IMR-90 (cell line): ENCODE measurements at regions not wholly inside any gene's neighbourhood (a gene's known extent, or its start where the extent isn't known, plus 50 kb on each side); places are given as distances from the start of the nearest gene placed in this dataset.

Source experiments
- ATAC-seq: fragments of 200-7000 bp; cut with Tn5 transposase; 2 replicates; pipeline ENCODE4 v1.9.1; 2020; ENCODE audit warnings: low read depth, mild to moderate bottlenecking, moderate library complexity
- BruUV-seq: library from RNA; stranded (reverse); fragments of 400-500 nt; replicated peaks from 2 replicates; lab custom pipeline; 2021; lab: Mats Ljungman, UMichigan
- CTCF ChIA-PET: fragments of 300-600 bp; formaldehyde crosslinking; extraction: SDS; loops from one replicate; lab custom pipeline; 2021; ENCODE audit warnings: antibody characterized with exemption; lab: Yijun Ruan, JAX
- POLR2A ChIA-PET: fragments of 300-600 bp; sonication (Branson Sonifier 250); formaldehyde crosslinking; loops from one replicate; lab custom pipeline; 2022; ENCODE audit warnings: antibody characterized with exemption; ENCODE audit not compliant: unreplicated experiment; lab: Charles Lee
- DNase-seq: peaks from one replicate; pipeline ENCODE4 v3.0.0; 2013
- H2AFZ ChIP-seq: replicated peaks from 2 replicates; pipeline ENCODE3; 2013; ENCODE audit warnings: low read length, mild to moderate bottlenecking; ENCODE audit not compliant: poor library complexity
- H2AK5ac ChIP-seq: 2 replicates; pipeline ENCODE4 v1.6.1; 2013; ENCODE audit warnings: low read depth, low read length, inconsistent platforms
- H2AK9ac ChIP-seq: replicated peaks from 2 replicates; pipeline ENCODE3; 2013; ENCODE audit warnings: mild to moderate bottlenecking, low read depth, low read length, moderate library complexity; ENCODE audit not compliant: poor library complexity
- H2BK120ac ChIP-seq: 2 replicates; pipeline ENCODE4 v1.6.1; 2013; ENCODE audit warnings: low read depth, low read length, inconsistent platforms
- H2BK15ac ChIP-seq: 3 replicates; pipeline ENCODE4 v1.6.1; 2013; ENCODE audit warnings: low read depth, low read length, inconsistent platforms
- H2BK20ac ChIP-seq: 2 replicates; pipeline ENCODE4 v1.6.1; 2013; ENCODE audit warnings: low read depth, mild to moderate bottlenecking, inconsistent platforms, low read length, moderate library complexity
- H2BK5ac ChIP-seq: 2 replicates; pipeline ENCODE4 v1.6.1; 2013; ENCODE audit warnings: mild to moderate bottlenecking, low read depth, low read length, inconsistent platforms; ENCODE audit not compliant: poor library complexity, severe bottlenecking
- H3K14ac ChIP-seq: replicated peaks from 2 replicates; pipeline ENCODE4 v1.6.1; 2013; ENCODE audit warnings: low read depth, low read length, inconsistent platforms
- H3K18ac ChIP-seq: 2 replicates; pipeline ENCODE4 v1.6.1; 2013; ENCODE audit warnings: low read depth, low read length, control low read depth
- H3K23ac ChIP-seq: 2 replicates; pipeline ENCODE4 v1.6.1; 2013; ENCODE audit warnings: low read depth, low read length, inconsistent platforms
- H3K27ac ChIP-seq: 2 replicates; pipeline ENCODE4 v1.5.1; 2013; ENCODE audit warnings: mild to moderate bottlenecking, control low read depth, low read length; ENCODE audit not compliant: insufficient read depth
- H3K27me3 ChIP-seq: 2 replicates; pipeline ENCODE4 v1.6.1; 2013; ENCODE audit warnings: low read length; ENCODE audit not compliant: control insufficient read depth, insufficient read depth
- H3K36me3 ChIP-seq: 2 replicates; pipeline ENCODE4 v1.6.1; 2013; ENCODE audit warnings: low read length, mixed read lengths; ENCODE audit not compliant: control insufficient read depth, insufficient read depth
- H3K4ac ChIP-seq: 2 replicates; pipeline ENCODE4 v1.6.1; 2013; ENCODE audit warnings: low read depth, low read length, inconsistent platforms
- H3K4me1 ChIP-seq: 2 replicates; pipeline ENCODE4 v1.6.1; 2013; ENCODE audit warnings: low read length, mixed read lengths; ENCODE audit not compliant: control insufficient read depth, insufficient read depth
- H3K4me2 ChIP-seq: 2 replicates; pipeline ENCODE4 v1.6.1; 2013; ENCODE audit warnings: low read depth, mild to moderate bottlenecking, control low read depth, low read length, moderate library complexity
- H3K4me3 ChIP-seq: 2 replicates; pipeline ENCODE4 v1.5.1; 2013; ENCODE audit warnings: low read depth, mild to moderate bottlenecking, control low read depth, low read length, moderate library complexity; ENCODE audit not compliant: insufficient read depth
- H3K56ac ChIP-seq: 2 replicates; pipeline ENCODE4 v1.6.1; 2013; ENCODE audit warnings: low read length, inconsistent platforms; ENCODE audit not compliant: insufficient read depth; ENCODE audit errors: extremely low read depth
- H3K79me1 ChIP-seq, 2 experiments: 2 replicates each; pipeline ENCODE4 v1.6.1; 2013; ENCODE audit warnings: low read length in 2 of 2, inconsistent platforms in 1 of 2, low read depth in 1 of 2
- H3K9ac ChIP-seq: 2 replicates; pipeline ENCODE4 v1.6.1; 2013; ENCODE audit warnings: low read depth, low read length, control low read depth
- H3K9me1 ChIP-seq: 2 replicates; pipeline ENCODE4 v1.6.1; 2013; ENCODE audit warnings: low read length, inconsistent platforms; ENCODE audit not compliant: insufficient read depth
- H3K9me3 ChIP-seq: 2 replicates; pipeline ENCODE4 v1.6.1; 2013; ENCODE audit warnings: low read length; ENCODE audit not compliant: control insufficient read depth, insufficient read depth
- H4K20me1 ChIP-seq: 2 replicates; pipeline ENCODE4 v1.6.1; 2013; ENCODE audit warnings: low read length, inconsistent platforms; ENCODE audit not compliant: insufficient read depth
- H4K5ac ChIP-seq: 2 replicates; pipeline ENCODE4 v1.6.1; 2013; ENCODE audit warnings: mild to moderate bottlenecking, low read depth, low read length, control low read depth
- H4K8ac ChIP-seq, 2 experiments: 2 replicates each; pipeline ENCODE4 v1.6.1; 2013; ENCODE audit warnings: low read depth in 2 of 2, low read length in 2 of 2, control low read depth in 1 of 2, inconsistent platforms in 1 of 2
- H4K91ac ChIP-seq: 2 replicates; pipeline ENCODE4 v1.6.1; 2013; ENCODE audit warnings: low read depth, low read length, inconsistent platforms; ENCODE audit not compliant: insufficient read depth
- BHLHE40 ChIP-seq: fragments of 150-350 bp; IDR thresholded peaks from 2 replicates; pipeline ENCODE4 v1.6.1; 2016; ENCODE audit warnings: mild to moderate bottlenecking, low read depth, low read length
- FOS ChIP-seq: fragments of 150-350 bp; IDR thresholded peaks from 2 replicates; pipeline ENCODE4 v1.6.1; 2016; ENCODE audit warnings: low read depth, low read length
- MAFK ChIP-seq: IDR thresholded peaks from 2 replicates; pipeline ENCODE4 v1.6.1; 2012; ENCODE audit warnings: low read depth, low read length, improper control_type of control experiment
- MAZ ChIP-seq: IDR thresholded peaks from 2 replicates; pipeline ENCODE4 v1.6.1; 2012; ENCODE audit warnings: low read depth, mild to moderate bottlenecking, low read length, improper control_type of control experiment, moderate library complexity, borderline replicate concordance
- MXI1 ChIP-seq: IDR thresholded peaks from 2 replicates; pipeline ENCODE4 v1.6.1; 2012; ENCODE audit warnings: low read depth, mild to moderate bottlenecking, low read length, moderate library complexity, borderline replicate concordance
- NFE2L2 ChIP-seq: fragments of 150-350 bp; IDR thresholded peaks from 2 replicates; pipeline ENCODE4 v1.6.1; 2016; ENCODE audit warnings: low read depth, mild to moderate bottlenecking, low read length
- POLR2A ChIP-seq: IDR thresholded peaks from 2 replicates; pipeline ENCODE4 v1.6.1; 2012; ENCODE audit warnings: mild to moderate bottlenecking, low read depth, low read length
- RAD21 ChIP-seq: IDR thresholded peaks from 2 replicates; pipeline ENCODE4 v1.6.1; 2012; ENCODE audit warnings: low read length, improper control_type of control experiment
- RCOR1 ChIP-seq: IDR thresholded peaks from 2 replicates; pipeline ENCODE4 v1.6.1; 2012; ENCODE audit warnings: mild to moderate bottlenecking, low read length, improper control_type of control experiment; ENCODE audit not compliant: insufficient replicate concordance
- SMC3 ChIP-seq: fragments of 150-350 bp; IDR thresholded peaks from 2 replicates; pipeline ENCODE4 v1.6.1; 2016; ENCODE audit warnings: low read depth, mild to moderate bottlenecking, antibody characterized with exemption, low read length, moderate library complexity
- WGBS, 2 experiments: methylation state at CpG; one replicate each; pipeline versions ENCODE4 v1.1.5 to v1.1.7; 2013; ENCODE audit warnings: missing lambda C conversion rate in 2 of 2; ENCODE audit not compliant: insufficient read length in 1 of 2; ENCODE audit errors: extremely low coverage in 2 of 2; 5-methylcytosine and 5-hydroxymethylcytosine counted together
- dilution Hi-C: fragments of 300-500 bp; cut with HindIII; formaldehyde crosslinking; loops from one replicate; pipeline ENCODE4 v1.14.3; 2018; ENCODE audit warnings: low sequenced_read_pairs; ENCODE audit not compliant: unreplicated experiment
- in situ Hi-C: fragments of 300-500 bp; cut with MboI; formaldehyde crosslinking; loops from 3 replicates; pipeline ENCODE4 v1.14.3; 2019; ENCODE audit warnings: low sequenced_read_pairs, inconsistent platforms, mixed read lengths
- intact Hi-C: fragments of 100-400 bp; cut with micrococcal nuclease; formaldehyde crosslinking; loops from 2 replicates; pipeline ENCODE4 v1.10.0; 2022
- TF ChIP-seq, protein P1 (sequence below): fragments of 150-350 bp; IDR thresholded peaks from 2 replicates; pipeline ENCODE4 v1.6.1; 2017; ENCODE audit warnings: mild to moderate bottlenecking, antibody characterized with exemption, low read length, low read depth
- TF ChIP-seq, protein P2 (sequence below): conservative IDR thresholded peaks from 2 replicates; pipeline ENCODE4 v1.5.1; 2012; ENCODE audit warnings: mild to moderate bottlenecking, low read depth, low read length, improper control_type of control experiment

DNA sequence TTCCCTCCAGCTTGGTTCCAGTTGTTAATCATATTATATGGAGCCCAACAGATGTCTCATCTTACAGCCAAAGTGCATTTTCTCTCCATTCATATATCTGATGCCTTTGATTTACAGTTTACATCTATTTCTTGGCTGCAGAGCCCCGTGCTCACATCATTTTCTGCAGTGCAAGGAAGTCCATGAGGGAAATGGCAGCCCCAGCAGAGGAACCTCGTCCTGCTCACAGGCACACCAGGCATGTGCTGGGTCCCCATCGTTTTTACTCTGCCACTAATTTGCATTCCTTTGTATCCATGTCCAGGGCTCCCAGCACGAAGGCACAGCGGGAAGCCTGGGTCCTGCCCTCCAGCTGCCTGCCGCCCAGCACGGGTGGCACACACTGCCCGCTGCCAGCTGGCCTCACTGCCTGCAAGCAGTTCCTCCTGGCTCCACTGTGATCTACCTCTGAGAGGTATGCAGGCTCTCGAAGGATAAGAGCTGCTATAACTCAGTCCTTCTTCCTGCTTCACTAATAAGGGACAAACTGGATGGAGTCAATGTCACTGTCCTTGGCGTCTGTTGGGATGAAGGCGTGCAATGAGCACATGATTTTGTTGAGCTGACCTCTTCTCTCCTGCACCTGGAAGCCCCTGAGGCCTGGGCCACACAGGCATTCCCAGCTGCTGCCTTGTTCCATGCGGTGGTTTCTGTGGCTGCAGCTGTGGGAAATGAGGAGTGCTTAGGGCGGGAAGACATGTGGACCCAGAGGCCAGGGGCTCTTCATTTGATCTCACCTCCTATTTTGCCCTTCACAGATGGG lies 583.6 kb upstream of the MGMT start:
- Histone ChIP-seq H3K4me1 (no peaks in the 10 kb centered on the region), H4K20me1 (no peaks in the 10 kb centered on the region), H3K9me3 (peaks cover 49% of the 10 kb centered on the region), H4K91ac (no peak overlapping the region), H2BK5ac (no peak overlapping the region), H3K9me1 (no peaks in the 10 kb centered on the region), H4K8ac (no peak overlapping the region), H2BK15ac (no peak overlapping the region), H3K14ac (no peak overlapping the region), H2AK9ac (no peak overlapping the region), H3K79me1 (no peaks in the 10 kb centered on the region), H4K5ac (no peak overlapping the region), H3K56ac (no peak overlapping the region), H3K9ac (no peak overlapping the region), H3K18ac (no peak overlapping the region), H3K23ac (no peak overlapping the region), H2BK20ac (no peak overlapping the region), H3K36me3 (no peaks in the 10 kb centered on the region), H3K27me3 (no peaks in the 10 kb centered on the region), H3K4me2 (no peak overlapping the region), H3K4ac (no peak overlapping the region), H2AK5ac (no peak overlapping the region), H2BK120ac (no peak overlapping the region), H2AFZ (no peak overlapping the region), H3K27ac (no peak overlapping the region), H3K4me3 (no peak overlapping the region)
- POLR2A ChIA-PET: no interaction called here
- CTCF ChIA-PET: no interaction called here
- no peak for ATAC-seq
- in situ Hi-C loops: no loop called here
- no peak for DNase-seq
- dilution Hi-C loops: no loop called here
- BruUV-seq: no TSS peak
- intact Hi-C loops: no loop called here
- TF ChIP-seq, protein P1, sequence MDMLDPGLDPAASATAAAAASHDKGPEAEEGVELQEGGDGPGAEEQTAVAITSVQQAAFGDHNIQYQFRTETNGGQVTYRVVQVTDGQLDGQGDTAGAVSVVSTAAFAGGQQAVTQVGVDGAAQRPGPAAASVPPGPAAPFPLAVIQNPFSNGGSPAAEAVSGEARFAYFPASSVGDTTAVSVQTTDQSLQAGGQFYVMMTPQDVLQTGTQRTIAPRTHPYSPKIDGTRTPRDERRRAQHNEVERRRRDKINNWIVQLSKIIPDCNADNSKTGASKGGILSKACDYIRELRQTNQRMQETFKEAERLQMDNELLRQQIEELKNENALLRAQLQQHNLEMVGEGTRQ: no peak
- TF ChIP-seq POLR2A (no peak), SMC3 (no peak), RAD21 (no peak), MAZ (no peak), MXI1 (no peak), RCOR1 (no peak), FOS (no peak), BHLHE40 (no peak), NFE2L2 (no peak), MAFK (no peak)
- TF ChIP-seq, protein P2, sequence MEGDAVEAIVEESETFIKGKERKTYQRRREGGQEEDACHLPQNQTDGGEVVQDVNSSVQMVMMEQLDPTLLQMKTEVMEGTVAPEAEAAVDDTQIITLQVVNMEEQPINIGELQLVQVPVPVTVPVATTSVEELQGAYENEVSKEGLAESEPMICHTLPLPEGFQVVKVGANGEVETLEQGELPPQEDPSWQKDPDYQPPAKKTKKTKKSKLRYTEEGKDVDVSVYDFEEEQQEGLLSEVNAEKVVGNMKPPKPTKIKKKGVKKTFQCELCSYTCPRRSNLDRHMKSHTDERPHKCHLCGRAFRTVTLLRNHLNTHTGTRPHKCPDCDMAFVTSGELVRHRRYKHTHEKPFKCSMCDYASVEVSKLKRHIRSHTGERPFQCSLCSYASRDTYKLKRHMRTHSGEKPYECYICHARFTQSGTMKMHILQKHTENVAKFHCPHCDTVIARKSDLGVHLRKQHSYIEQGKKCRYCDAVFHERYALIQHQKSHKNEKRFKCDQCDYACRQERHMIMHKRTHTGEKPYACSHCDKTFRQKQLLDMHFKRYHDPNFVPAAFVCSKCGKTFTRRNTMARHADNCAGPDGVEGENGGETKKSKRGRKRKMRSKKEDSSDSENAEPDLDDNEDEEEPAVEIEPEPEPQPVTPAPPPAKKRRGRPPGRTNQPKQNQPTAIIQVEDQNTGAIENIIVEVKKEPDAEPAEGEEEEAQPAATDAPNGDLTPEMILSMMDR: no peak
- 44% methylated on average over 4 of the region's 13 CpGs; no CpG with 5 or more reads in 1 of the 2 experiments for WGBS, 2 experiments
